ENCODE measurements at regions not wholly inside any gene's neighbourhood (a gene's known extent, or its start where the extent isn't known, plus 50 kb on each side); places are given as distances from the start of the nearest gene placed in this dataset.
"Not testable (repeated sequence)": the region's sequence is repeated elsewhere in the genome, so short reads cannot be mapped to it uniquely, and the experiment has no call there.

- not testable (repeated sequence) for TF ChIP-seq EZH2 (IDR thresholded peaks at IDR 0.05; ENCODE audit: borderline replicate concordance); EZH2phosphoT487 (IDR thresholded peaks at IDR 0.05; ENCODE audit: low read depth, severe bottlenecking, unreplicated experiment)
Observed at GRCh38 chr7:113303388-113303787, 185.0 kb upstream of the SMIM30 start.
